Activated CD8-positive, alpha-beta memory T cell treated with anti-CD3 and anti-CD28 coated beads for 1 hour (primary cell): ENCODE measurements at regions not wholly inside any gene's neighbourhood (a gene's known extent, or its start where the extent isn't known, plus 50 kb on each side); places are given as distances from the start of the nearest gene placed in this dataset.
"Not testable (repeated sequence)": the region's sequence is repeated elsewhere in the genome, so short reads cannot be mapped to it uniquely, and the experiment has no call there.

ENCODE experiments used
- DNase-seq, 2 donors: peaks; one replicate each; pipeline ENCODE4 v3.0.0-alpha.2; 2020; ENCODE audit warnings: low read depth in 1 of 2; ENCODE audit errors: extremely low read depth in 1 of 2

- no peak for DNase-seq
Measured at GRCh38 chr12:13367973-13368372, 171.4 kb downstream of the EMP1 start.

- DNase-seq = no peak
Measured at GRCh38 chr12:13365748-13366366, 169.3 kb downstream of the EMP1 start.

- no peak for DNase-seq
Measured at GRCh38 chr12:13362260-13362841, 165.8 kb downstream of the EMP1 start.

DNA sequence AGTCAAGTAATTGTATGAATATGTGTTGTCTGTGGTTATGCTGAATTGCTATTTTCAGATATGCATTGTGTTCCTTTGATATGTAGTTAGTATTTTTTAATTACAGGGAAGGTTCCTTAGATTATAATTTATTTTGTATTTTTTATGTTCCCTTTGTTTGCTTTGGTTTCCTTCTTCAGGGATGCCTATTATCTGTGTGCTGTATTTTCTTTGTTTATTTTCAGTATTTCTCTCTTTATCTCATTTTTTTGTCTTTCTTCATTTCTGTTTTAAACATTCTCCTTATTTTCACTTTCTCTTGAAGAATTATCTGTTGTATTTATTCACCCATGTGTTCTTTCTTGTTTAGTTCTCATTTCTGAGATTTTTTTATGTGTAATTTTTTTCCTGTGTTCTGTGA lies 163.1 kb downstream of the EMP1 start:
- no peak for DNase-seq

DNA sequence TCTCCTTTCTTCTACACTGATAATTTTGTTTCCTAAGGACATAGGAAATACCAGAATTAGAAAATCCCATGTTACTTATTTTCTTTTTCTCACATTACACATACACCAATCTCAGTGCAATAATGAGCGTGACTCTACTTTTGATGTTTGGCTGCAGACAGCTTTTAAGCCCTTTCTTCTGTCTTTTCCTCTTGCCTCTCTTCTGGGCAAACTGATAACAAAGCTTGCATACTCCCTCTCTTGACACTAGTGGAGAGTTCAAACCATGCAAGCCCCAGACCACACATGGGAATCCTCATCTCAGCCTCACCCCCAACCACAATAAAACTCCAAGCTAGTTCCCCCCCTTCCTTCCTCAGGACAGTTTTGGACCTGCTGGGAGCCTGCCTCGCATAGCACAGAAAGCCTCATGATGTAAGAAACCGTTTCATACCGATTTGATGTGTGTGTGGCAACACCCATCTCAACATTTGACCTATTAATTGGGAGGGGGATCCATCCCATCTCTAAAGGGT lies 161.9 kb downstream of the EMP1 start:
- no peak for DNase-seq

DNA sequence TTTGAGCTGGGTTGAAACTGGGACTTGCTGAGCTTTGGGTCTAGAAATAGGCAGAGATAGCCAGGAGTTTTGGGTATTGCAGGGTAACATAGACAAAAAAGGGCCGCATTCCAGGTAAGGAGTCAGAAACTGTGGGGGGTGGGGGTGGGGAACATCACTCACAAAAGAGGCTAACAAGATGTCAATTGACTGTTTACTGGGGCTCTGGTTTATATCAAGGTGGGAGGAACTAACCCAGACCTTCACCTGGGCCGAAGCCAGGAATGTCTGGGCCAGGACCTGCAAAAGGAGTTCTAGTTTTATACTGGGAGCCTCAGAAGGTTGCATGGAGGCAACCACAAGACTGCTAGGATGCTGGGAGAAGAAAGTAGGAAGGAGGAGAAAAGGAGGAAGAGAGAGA lies 154.4 kb downstream of the EMP1 start:
- DNase-seq = no peak

GRCh38 chr12:13350381-13350780 lies 153.9 kb downstream of the EMP1 start:
- DNase-seq = no peak

- DNase-seq = no peak
Measured at GRCh38 chr12:13348464-13348863, 151.9 kb downstream of the EMP1 start.

DNA sequence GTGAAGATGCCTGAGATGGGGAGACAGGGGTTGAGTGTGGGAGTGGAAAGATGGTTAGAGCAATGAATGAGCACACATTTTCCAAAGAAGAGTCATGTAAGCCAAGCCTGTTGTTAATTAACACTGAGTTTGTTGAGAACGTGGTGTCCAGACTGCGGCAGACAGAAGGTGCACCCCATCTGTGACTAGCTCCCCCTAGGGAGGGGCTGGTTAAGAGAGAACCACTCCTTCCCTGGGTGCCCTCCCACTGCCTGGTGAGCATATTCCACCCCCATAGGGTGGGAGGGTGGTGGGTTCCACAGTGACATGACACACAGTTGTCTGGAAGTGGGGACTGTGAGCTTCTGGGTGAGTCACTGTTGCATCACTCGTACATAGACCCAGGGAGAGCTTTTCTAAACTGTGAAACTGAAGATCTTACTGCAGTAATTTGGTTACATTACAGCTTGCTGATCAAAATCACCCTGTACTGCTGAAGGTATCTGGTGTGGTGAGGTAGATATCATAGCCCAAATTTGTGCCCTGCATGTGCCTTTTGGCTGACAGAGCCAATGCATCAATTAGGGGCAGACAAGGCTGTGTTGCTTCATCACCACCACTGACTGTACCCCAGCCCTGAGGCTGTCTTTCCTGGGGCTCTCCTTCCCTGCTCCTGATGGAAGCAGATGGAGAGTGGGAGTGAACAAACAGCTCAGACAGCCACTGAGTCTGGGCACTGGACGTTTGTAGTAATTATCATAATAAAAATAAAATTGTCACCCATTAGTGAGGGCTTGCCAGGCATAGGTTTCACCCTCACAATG lies 150.9 kb downstream of the EMP1 start:
- DNase-seq = no peak

DNA sequence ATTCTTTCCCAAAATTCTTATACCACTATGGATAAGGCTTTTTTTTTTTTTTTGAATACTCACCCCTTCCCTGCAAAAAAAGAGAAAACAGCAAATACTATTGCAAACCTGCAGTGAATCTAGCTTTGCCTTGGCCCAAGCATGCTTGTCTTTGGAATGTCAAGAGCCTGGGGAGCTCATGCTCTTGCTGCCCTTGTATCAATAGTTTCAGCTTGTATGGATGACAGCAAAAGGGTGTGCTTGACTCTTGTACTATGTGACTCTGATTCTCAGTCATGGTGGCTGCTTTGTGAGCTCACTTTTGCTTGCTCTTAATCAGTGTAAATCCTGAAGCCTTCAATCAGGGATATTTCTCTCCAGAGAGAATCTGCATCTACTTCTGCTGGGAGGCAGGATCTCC lies 149.2 kb downstream of the EMP1 start:
- no peak for DNase-seq

DNA sequence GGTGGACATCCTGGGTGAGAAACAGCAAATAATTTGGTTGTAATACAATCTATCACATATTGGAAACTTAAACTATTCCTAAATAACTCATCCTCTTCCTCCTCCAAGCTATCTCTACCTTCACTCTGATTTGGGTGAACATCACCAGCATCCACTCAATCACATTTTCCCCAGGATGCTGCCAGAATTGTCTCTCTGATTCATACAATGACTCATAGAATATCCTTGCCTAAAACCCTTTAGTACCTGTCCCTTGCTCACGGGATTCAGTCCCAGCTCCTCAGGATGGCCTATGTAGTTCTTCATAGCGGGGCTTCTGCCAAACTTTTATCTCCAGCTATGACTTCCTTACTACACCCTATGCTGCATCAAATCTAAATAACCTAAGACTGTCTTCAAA lies 146.8 kb downstream of the EMP1 start:
- DNase-seq = no peak

DNA sequence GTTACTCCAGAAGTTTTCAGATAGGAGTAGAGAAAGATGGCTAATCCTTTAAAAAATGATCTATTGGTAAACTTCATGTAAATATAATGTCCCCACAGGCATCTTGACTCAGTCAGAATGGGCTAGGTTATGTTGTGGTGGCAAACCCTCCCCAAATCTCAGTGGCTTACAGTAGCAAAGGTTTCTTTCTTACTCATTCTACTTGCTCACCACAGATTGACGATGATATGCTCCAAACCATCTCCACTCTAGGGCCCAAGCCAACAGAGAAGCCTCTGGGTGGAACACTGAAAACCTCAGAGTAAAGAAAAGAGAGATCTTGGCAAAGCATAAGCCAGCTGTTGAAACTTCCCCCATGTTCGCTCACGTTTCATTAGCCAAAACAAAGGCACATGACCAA lies 146.4 kb downstream of the EMP1 start:
- no peak for DNase-seq

GRCh38 chr12:13340149-13340548 lies 143.6 kb downstream of the EMP1 start:
- no peak for DNase-seq

DNA sequence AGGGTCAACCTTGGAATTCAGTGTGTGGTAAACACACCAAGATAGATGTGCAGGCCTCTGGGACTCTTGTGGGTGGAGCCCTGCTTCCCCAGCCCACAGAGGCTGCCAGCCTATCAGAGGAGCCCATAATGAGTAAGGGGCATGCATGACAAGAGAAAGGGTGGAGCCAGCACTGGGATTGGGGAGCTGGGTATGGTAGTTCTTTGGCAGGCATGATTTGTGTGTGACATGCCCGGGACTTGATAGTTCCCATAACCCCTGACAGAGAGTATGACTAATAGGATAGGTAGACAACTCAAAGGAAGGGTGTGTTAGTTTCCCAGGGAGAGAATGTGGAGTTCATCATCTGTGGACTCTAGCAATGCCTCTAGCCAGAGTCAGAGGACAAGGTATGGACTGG lies 143.0 kb downstream of the EMP1 start:
- DNase-seq = no peak

DNA sequence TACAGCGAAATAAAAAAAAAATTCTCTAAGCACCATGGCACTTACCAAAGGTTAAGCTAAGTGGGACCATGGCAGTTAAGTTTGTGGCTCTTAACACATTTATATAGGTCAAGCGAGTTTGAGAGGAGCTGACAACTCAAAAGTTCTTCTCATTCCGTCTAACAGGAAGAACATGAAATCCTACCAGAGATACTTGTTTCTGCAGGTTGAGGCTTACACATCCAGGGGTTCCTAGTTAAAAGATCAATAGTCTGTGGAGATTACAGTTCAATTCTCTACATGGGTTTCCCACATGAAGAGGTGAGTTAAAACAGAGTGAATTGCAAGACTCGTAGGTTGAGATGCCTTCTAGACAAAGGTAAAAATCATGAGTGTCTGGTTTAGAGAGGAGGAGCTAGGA lies 142.6 kb downstream of the EMP1 start:
- DNase-seq = no peak

DNA sequence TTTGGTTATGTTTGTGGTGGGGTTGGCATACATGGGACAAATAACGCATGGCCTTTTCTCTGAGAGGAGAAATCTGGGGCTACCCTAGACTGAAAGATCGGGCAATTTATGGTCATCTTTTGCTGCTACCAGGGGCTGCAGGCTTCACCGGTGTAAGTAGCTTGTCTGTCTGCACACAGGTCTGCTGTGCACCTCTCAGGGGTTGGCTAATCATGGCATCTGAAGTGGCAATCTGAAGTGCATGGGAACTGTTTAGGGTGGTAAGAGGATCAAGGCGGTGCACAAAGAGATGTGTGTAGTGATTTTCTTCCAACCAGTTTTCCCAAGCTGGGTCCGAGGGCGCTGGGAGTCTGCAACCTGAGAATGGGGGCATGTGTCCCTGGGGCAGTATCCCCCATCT lies 141.3 kb downstream of the EMP1 start:
- DNase-seq = no peak

DNA sequence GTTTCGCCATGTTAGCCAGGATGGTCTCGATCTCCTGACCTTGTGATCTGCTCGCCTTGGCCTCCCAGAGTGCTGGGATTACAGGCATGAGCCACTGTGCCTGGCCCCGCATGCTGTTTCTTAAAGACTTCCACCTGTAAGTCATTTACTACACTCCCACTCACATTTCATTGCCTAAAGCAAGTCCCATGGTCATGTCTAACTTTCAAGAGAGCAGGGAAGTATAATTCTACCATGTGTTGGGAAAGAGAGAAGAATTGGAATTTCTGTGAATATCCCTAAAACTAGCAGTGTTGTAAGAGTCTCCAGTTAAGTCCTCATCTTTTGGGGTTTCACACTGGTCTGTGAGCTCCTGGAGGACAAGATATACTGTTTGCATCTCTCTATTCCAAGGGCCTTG lies 139.7 kb downstream of the EMP1 start:
- no peak for DNase-seq

DNA sequence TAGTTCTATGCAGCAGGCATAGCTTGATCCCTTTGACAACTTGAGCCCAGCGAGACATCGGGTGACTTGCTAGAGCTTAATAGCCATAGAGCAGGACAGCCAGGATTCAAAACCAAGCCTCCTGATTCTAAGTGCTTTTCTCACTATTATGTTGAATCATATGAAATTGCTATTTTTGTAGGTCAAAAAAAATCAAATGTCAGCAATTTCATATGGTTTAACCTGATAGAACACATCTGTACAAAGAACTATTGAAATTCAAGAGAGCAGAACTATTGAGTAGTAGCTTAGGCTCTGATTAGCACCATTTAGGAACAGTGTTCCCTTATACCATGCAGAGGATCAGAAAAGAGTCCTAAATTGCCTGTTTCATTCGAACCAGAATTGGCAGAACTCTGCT lies 132.0 kb downstream of the EMP1 start:
- DNase-seq = no peak

- DNase-seq = no peak
Measured at GRCh38 chr12:13326076-13326475, 129.6 kb downstream of the EMP1 start.

- DNase-seq = not testable (repeated sequence)
Measured at GRCh38 chr12:13325037-13325436, 128.5 kb downstream of the EMP1 start.

- DNase-seq = no peak
Measured at GRCh38 chr12:13318231-13319015, 121.9 kb downstream of the EMP1 start.
